Activated CD8-positive, alpha-beta T cell treated with anti-CD3 and anti-CD28 coated beads for 36 hours (primary cell): ENCODE measurements at regions not wholly inside any gene's neighbourhood (a gene's known extent, or its start where the extent isn't known, plus 50 kb on each side); places are given as distances from the start of the nearest gene placed in this dataset.

Source experiments
- ATAC-seq: fragments of 200-7000 bp; cut with Tn5 transposase; one replicate; pipeline ENCODE4 v1.10.0; 2021; ENCODE audit warnings: mild to moderate bottlenecking, moderate library complexity
- CTCF ChIA-PET: fragments of 350-600 bp; sonication (Branson Sonifier 250); formaldehyde crosslinking; loops from one replicate; lab custom pipeline; 2021; ENCODE audit warnings: antibody characterized with exemption; lab: Charles Lee
- POLR2A ChIA-PET: fragments of 350-600 bp; sonication (Branson Sonifier 250); formaldehyde crosslinking; loops from one replicate; lab custom pipeline; 2021; ENCODE audit warnings: antibody characterized with exemption; lab: Charles Lee
- DNase-seq: peaks from one replicate; pipeline ENCODE4 v3.0.0-alpha.2; 2020
- H3K27ac Mint-ChIP-seq: one replicate; pipeline ENCODE4 v1.8.0; 2021; ENCODE audit warnings: mild to moderate bottlenecking, mixed read lengths
- H3K27me3 Mint-ChIP-seq: one replicate; pipeline ENCODE4 v1.8.0; 2021; ENCODE audit warnings: mixed read lengths
- H3K36me3 Mint-ChIP-seq: one replicate; pipeline ENCODE4 v1.8.0; 2021; ENCODE audit warnings: low read depth, mixed read lengths
- H3K4me1 Mint-ChIP-seq: one replicate; pipeline ENCODE4 v1.8.0; 2021; ENCODE audit warnings: low read depth, mixed read lengths
- H3K4me3 Mint-ChIP-seq: one replicate; pipeline ENCODE4 v1.8.0; 2021; ENCODE audit warnings: mild to moderate bottlenecking, moderate library complexity, mixed read lengths
- H3K9me3 Mint-ChIP-seq: one replicate; pipeline ENCODE4 v1.8.0; 2021; ENCODE audit warnings: mixed read lengths
- intact Hi-C: fragments of 100-400 bp; cut with micrococcal nuclease; formaldehyde crosslinking; loops from one replicate; pipeline ENCODE4 v1.10.0; 2022
- TF ChIP-seq, protein P1 (sequence below): fragments of 200-600 bp; IDR thresholded peaks from one replicate; pipeline ENCODE4 v1.8.0; 2022; ENCODE audit warnings: antibody characterized with exemption, mild to moderate bottlenecking

DNA sequence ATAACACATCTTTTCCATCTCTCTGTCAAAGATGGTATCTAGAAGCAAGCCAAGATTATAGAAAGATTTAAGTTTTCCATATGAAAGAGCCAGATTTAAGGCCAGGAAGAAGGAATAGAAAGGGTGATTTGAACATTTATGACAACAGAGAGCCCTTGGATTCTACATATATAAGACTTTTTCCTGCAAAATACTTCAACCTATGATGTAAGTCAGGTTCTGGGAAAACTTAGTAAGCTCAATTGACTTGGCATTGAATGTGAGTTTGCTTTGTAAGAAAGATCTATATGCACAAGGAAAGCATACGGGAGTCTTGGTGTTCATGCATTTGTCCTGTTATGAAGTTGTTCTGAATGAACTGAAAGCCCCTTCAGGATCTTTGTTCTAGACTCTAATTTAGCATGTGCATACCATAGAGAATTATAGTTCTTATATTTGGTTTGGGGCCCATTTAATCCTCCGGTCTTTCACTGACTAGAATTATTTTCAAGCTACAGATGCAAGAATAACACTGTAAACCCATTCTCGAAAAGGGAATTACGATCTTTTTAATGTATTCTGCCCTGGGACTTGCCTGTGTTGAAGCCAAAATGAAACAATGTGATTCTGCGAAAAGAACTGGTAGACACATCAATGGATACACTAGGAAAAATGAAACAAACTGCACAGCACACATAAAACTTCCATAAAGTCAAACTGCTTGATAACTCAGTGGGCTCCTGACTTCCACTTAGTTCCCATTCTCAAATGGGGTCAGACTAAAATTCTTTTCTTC is 152.8 kb downstream of the DISP1 start:
- Mint-ChIP-seq H3K36me3 (no peaks in the 10 kb centered on the region), H3K27ac (no peak overlapping the region), H3K4me1 (no peaks in the 10 kb centered on the region), H3K27me3 (no peaks in the 10 kb centered on the region), H3K4me3 (no peak overlapping the region), H3K9me3 (no peaks in the 10 kb centered on the region)
- TF ChIP-seq, protein P1, sequence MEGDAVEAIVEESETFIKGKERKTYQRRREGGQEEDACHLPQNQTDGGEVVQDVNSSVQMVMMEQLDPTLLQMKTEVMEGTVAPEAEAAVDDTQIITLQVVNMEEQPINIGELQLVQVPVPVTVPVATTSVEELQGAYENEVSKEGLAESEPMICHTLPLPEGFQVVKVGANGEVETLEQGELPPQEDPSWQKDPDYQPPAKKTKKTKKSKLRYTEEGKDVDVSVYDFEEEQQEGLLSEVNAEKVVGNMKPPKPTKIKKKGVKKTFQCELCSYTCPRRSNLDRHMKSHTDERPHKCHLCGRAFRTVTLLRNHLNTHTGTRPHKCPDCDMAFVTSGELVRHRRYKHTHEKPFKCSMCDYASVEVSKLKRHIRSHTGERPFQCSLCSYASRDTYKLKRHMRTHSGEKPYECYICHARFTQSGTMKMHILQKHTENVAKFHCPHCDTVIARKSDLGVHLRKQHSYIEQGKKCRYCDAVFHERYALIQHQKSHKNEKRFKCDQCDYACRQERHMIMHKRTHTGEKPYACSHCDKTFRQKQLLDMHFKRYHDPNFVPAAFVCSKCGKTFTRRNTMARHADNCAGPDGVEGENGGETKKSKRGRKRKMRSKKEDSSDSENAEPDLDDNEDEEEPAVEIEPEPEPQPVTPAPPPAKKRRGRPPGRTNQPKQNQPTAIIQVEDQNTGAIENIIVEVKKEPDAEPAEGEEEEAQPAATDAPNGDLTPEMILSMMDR = no peak
- ChIA-PET POLR2A (no interaction called here), CTCF (no interaction called here)
- no peak for DNase-seq
- no peak for ATAC-seq
- intact Hi-C loops = no loop called here

DNA sequence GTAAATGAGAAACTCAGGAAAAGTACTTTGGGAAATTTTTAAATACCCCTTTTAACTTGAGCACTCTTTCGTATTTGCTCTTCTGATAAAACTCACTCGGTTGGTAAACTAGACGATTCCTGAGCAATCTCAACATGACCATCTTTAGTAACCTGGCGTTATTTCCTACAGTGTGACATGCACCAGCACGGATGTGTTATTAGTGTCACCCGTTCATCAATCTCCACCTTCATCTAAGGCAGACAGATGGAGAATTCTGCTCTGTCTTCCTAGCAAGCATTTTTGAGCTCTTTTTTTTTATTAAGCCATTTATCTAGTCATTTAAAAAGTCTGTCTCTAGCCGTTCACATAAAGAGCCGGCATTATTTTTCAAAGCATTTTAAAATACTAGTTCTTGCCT is 155.2 kb downstream of the DISP1 start:
- ChIA-PET POLR2A (no interaction called here), CTCF (no interaction called here)
- Mint-ChIP-seq H3K36me3 (no peaks in the 10 kb centered on the region), H3K27ac (no peak overlapping the region), H3K4me3 (no peak overlapping the region), H3K9me3 (no peaks in the 10 kb centered on the region), H3K4me1 (no peaks in the 10 kb centered on the region), H3K27me3 (no peaks in the 10 kb centered on the region)
- intact Hi-C loops = no loop called here
- ATAC-seq (no peak), DNase-seq (no peak)
- TF ChIP-seq, protein P1 = no peak

DNA sequence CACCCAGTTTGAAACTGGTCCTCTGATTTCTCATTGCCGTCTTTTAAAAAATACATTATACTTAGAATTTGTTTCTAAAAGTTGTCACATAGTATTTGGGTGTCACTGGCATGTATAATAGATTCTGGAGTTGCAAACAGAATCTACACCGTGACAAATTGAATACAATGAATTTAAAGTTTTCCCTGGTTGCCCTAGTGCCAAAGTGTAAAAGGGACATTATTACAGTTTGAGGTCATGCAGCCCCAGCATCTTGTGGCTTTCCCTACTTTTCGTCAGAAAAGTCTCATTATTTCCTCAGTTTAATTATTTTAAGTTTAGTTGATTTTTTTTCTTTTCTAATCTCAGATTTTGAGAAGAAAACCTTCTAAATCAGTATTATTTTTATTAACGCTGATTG is 155.9 kb downstream of the DISP1 start:
- DNase-seq (no peak), ATAC-seq (no peak)
- intact Hi-C loops = no loop called here
- H3K36me3 Mint-ChIP-seq = no peaks in the 10 kb centered on the region
- H3K27ac Mint-ChIP-seq = no peak overlapping the region
- H3K4me1 Mint-ChIP-seq = no peaks in the 10 kb centered on the region
- ChIA-PET POLR2A (no interaction called here), CTCF (no interaction called here)
- H3K27me3 Mint-ChIP-seq = no peaks in the 10 kb centered on the region
- H3K4me3 Mint-ChIP-seq = no peak overlapping the region
- H3K9me3 Mint-ChIP-seq = no peaks in the 10 kb centered on the region
- TF ChIP-seq, protein P1 = no peak

DNA sequence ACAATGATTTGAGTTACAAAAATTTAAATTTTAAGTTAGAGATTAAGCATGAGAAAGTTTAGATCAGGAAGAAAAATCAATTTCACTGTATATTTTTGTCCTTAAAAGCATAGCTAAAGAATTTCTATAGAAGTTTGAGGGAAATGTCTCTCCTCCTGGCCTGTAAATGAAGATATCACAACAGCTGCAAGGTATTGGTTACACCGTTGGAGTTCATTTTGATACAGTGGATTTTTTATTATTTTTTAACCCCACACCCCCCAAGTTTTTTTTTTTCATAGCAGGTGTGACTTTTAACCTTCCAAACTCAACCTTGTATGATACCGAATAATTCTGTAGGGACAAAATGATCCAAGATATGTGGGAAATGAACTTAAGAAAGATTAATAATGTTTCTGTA is 156.3 kb downstream of the DISP1 start:
- POLR2A ChIA-PET = no interaction called here
- H3K4me3 Mint-ChIP-seq = no peak overlapping the region
- TF ChIP-seq, protein P1 = no peak
- no peaks in the 10 kb centered on the region for H3K36me3 Mint-ChIP-seq
- no peaks in the 10 kb centered on the region for H3K27me3 Mint-ChIP-seq
- intact Hi-C loops = no loop called here
- no peaks in the 10 kb centered on the region for H3K9me3 Mint-ChIP-seq
- DNase-seq = no peak
- H3K27ac Mint-ChIP-seq = no peak overlapping the region
- H3K4me1 Mint-ChIP-seq = no peaks in the 10 kb centered on the region
- CTCF ChIA-PET = no interaction called here
- ATAC-seq = no peak

DNA sequence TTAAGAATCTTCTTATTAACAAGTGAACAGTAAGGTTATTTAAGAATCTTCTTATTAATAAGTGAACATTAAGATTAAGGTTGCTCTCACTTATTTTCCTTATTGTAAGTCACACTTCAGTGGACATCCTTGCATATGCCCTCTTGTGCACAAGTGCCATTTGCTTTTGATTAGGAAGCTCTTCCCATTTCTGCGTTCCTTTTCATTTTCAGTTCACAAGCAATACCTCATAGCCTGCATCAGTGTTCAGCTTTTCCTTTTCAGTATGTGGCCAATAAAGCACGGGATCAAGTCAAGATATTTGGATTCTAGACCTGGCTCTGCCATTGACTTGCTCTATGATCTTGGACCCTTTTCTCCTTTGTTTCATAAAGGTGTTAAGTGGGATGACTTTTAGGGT is 158.7 kb downstream of the DISP1 start:
- DNase-seq (no peak), ATAC-seq (no peak)
- H3K4me3 Mint-ChIP-seq = no peak overlapping the region
- CTCF ChIA-PET = interaction anchor here (0.8 to 1.9 kb wide), 3 partner anchors 12 to 18 kb away, joined by 3 to 4 read pairs (median 3); no protein-coding TSS in a partner anchor
- H3K36me3 Mint-ChIP-seq = peaks cover 2% of the 10 kb centered on the region
- no peaks in the 10 kb centered on the region for H3K4me1 Mint-ChIP-seq
- peaks cover 2% of the 10 kb centered on the region for H3K9me3 Mint-ChIP-seq
- intact Hi-C loops = no loop called here
- POLR2A ChIA-PET = no interaction called here
- TF ChIP-seq, protein P1 = no peak
- H3K27ac Mint-ChIP-seq = no peak overlapping the region
- H3K27me3 Mint-ChIP-seq = no peaks in the 10 kb centered on the region
